SK-N-SH (cell line): ENCODE measurements at regions not wholly inside any gene's neighbourhood (a gene's known extent, or its start where the extent isn't known, plus 50 kb on each side); places are given as distances from the start of the nearest gene placed in this dataset.

Experiments used
- CTCF ChIA-PET: fragments of 300-600, 350-600 bp; formaldehyde crosslinking; extraction: SDS; loops from one replicate; lab custom pipeline; 2021; lab: Yijun Ruan, JAX
- POLR2A ChIA-PET: fragments of 350-600 bp; sonication (Branson Sonifier 250); formaldehyde crosslinking; extraction: SDS; loops from one replicate; lab custom pipeline; 2020; ENCODE audit warnings: antibody characterized with exemption, inconsistent platforms; lab: Yijun Ruan, JAX
- DNase-seq: peaks from one replicate; pipeline ENCODE4 v3.0.0; 2012
- H2AFZ ChIP-seq: fragments of 200-600 bp; sonication (generic); 2 replicates; pipeline ENCODE4 v1.8.1; 2016; ENCODE audit warnings: antibody characterized with exemption, mild to moderate bottlenecking, low read depth
- H3F3A ChIP-seq: fragments of 200-600 bp; sonication (generic); replicated peaks from 2 replicates; pipeline ENCODE3; 2016; ENCODE audit warnings: antibody characterized with exemption, mild to moderate bottlenecking; ENCODE audit not compliant: insufficient read depth
- H3K27ac ChIP-seq, 2 experiments: fragments of 200-500 bp in 1 of 2; fragments of 200-600 bp in 1 of 2; sonication (Bioruptor generic) in 1 of 2; sonication (generic), shearing (Covaris generic) in 1 of 2; 2 replicates each; pipeline versions ENCODE4 v1.5.1 to v1.6.1; 2014 to 2016; ENCODE audit warnings: low read depth in 2 of 2, inconsistent platforms in 1 of 2, low read length in 1 of 2, mild to moderate bottlenecking in 1 of 2, mixed read lengths in 1 of 2
- H3K27me3 ChIP-seq: fragments of 200-600 bp; sonication (generic), shearing (Covaris generic); 2 replicates; pipeline ENCODE4 v1.6.1; 2016; ENCODE audit warnings: mixed run types; ENCODE audit not compliant: insufficient read depth
- H3K36me3 ChIP-seq, 2 experiments: fragments of 200-500 bp in 1 of 2; fragments of 200-600 bp in 1 of 2; sonication (Bioruptor generic) in 1 of 2; sonication (generic) in 1 of 2; replicated peaks in 1 of 2; 2 replicates each; pipeline versions ENCODE3 to v1.5.1; 2014 to 2016; ENCODE audit warnings: low read length in 1 of 2, mild to moderate bottlenecking in 1 of 2; ENCODE audit not compliant: insufficient read depth in 2 of 2, control insufficient read depth in 1 of 2
- H3K4me1 ChIP-seq, 2 experiments: fragments of 200-500 bp in 1 of 2; fragments of 200-600 bp in 1 of 2; sonication (Bioruptor generic) in 1 of 2; sonication (generic), shearing (Covaris generic) in 1 of 2; 2 replicates each; pipeline versions ENCODE4 v1.5.1 to v1.6.1; 2014 to 2016; ENCODE audit warnings: low read depth in 1 of 2, low read length in 1 of 2, mixed run types in 1 of 2; ENCODE audit not compliant: insufficient read depth in 2 of 2, control insufficient read depth in 1 of 2
- H3K4me2 ChIP-seq: fragments of 200-600 bp; sonication (generic), shearing (Covaris generic); 2 replicates; pipeline ENCODE4 v1.6.1; 2017; ENCODE audit warnings: mixed run types
- H3K4me3 ChIP-seq, 2 experiments: fragments of 200-500 bp in 1 of 2; fragments of 200-600 bp in 1 of 2; sonication (Bioruptor generic) in 1 of 2; sonication (generic), shearing (Covaris generic) in 1 of 2; 2 replicates each; pipeline versions ENCODE4 v1.5.1 to v1.8.1; 2014 to 2016; ENCODE audit warnings: low read depth in 2 of 2, inconsistent platforms in 1 of 2, low read length in 1 of 2, mild to moderate bottlenecking in 1 of 2, mixed read lengths in 1 of 2, moderate library complexity in 1 of 2
- H3K79me2 ChIP-seq: fragments of 200-600 bp; sonication (generic); 2 replicates; pipeline ENCODE4 v1.8.1; 2017; ENCODE audit warnings: mild to moderate bottlenecking; ENCODE audit not compliant: insufficient read depth
- H3K9ac ChIP-seq: fragments of 200-600 bp; sonication (generic); 2 replicates; pipeline ENCODE4 v1.6.1; 2017; ENCODE audit warnings: mixed run types
- H3K9me2 ChIP-seq: fragments of 200-600 bp; sonication (generic); 2 replicates; pipeline ENCODE4 v1.6.1; 2017; ENCODE audit warnings: mixed run types
- H3K9me3 ChIP-seq: fragments of 200-600 bp; sonication (generic); 2 replicates; pipeline ENCODE4 v1.6.1; 2017; ENCODE audit warnings: mixed run types, mild to moderate bottlenecking, moderate library complexity
- H4K20me1 ChIP-seq: fragments of 200-600 bp; sonication (generic); 2 replicates; pipeline ENCODE4 v1.6.1; 2017; ENCODE audit warnings: mild to moderate bottlenecking, mixed run types; ENCODE audit not compliant: insufficient read depth
- CHD2 ChIP-seq: fragments of 150-350 bp; IDR thresholded peaks from 2 replicates; pipeline ENCODE4 v1.6.1; 2018; ENCODE audit warnings: low read length; ENCODE audit not compliant: partially characterized antibody
- EP300 ChIP-seq, 2 experiments: IDR thresholded peaks; 2 replicates each; pipeline versions ENCODE4 v1.4.0 to v1.6.1; 2012; ENCODE audit warnings: borderline replicate concordance in 1 of 2, low read depth in 1 of 2, low read length in 1 of 2
- EZH2phosphoT487 ChIP-seq: fragments of 200-600 bp; sonication (generic); IDR thresholded peaks from 2 replicates; pipeline ENCODE4 v1.6.1; 2017; ENCODE audit warnings: low read depth, mixed run types, mild to moderate bottlenecking, antibody characterized with exemption, moderate library complexity, borderline replicate concordance
- FOSL2 ChIP-seq: IDR thresholded peaks from 2 replicates; pipeline ENCODE4 v1.4.0; 2012; ENCODE audit warnings: low read depth, mild to moderate bottlenecking, moderate library complexity, borderline replicate concordance
- IRF3 ChIP-seq: fragments of 150-350 bp; IDR thresholded peaks from 2 replicates; pipeline ENCODE4 v1.6.1; 2016; ENCODE audit warnings: mild to moderate bottlenecking, low read depth, low read length
- MEF2A ChIP-seq: IDR thresholded peaks from 2 replicates; pipeline ENCODE4 v1.4.0; 2012; ENCODE audit warnings: low read depth, borderline replicate concordance
- NFIC ChIP-seq: IDR thresholded peaks from 2 replicates; pipeline ENCODE4 v1.4.0; 2012; ENCODE audit warnings: borderline replicate concordance
- RAD21 ChIP-seq: IDR thresholded peaks from 2 replicates; pipeline ENCODE4 v1.6.1; 2012; ENCODE audit warnings: mild to moderate bottlenecking, low read length
- RXRA ChIP-seq: IDR thresholded peaks from 2 replicates; pipeline ENCODE4 v1.4.0; 2012; ENCODE audit warnings: low read depth, mild to moderate bottlenecking, borderline replicate concordance
- TAF1 ChIP-seq: IDR thresholded peaks from 2 replicates; pipeline ENCODE4 v1.6.1; 2012; ENCODE audit warnings: low read depth, mild to moderate bottlenecking, low read length, moderate library complexity, borderline replicate concordance
- TEAD4 ChIP-seq: IDR thresholded peaks from 2 replicates; pipeline ENCODE4 v1.4.0; 2012; ENCODE audit warnings: mild to moderate bottlenecking, borderline replicate concordance; ENCODE audit not compliant: insufficient read depth
- USF1 ChIP-seq: IDR thresholded peaks from 2 replicates; pipeline ENCODE4 v1.4.0; 2012; ENCODE audit warnings: low read depth, borderline replicate concordance
- USF2 ChIP-seq: fragments of 150-350 bp; IDR thresholded peaks from 2 replicates; pipeline ENCODE4 v1.6.1; 2017; ENCODE audit warnings: antibody characterized with exemption, low read length, low read depth, borderline replicate concordance
- ZBTB33 ChIP-seq: IDR thresholded peaks from 2 replicates; pipeline ENCODE4 v1.4.0; 2012; ENCODE audit warnings: low read depth, borderline replicate concordance
- WGBS: methylation state at CpG from one replicate; pipeline ENCODE4 v1.1.6; 2017; ENCODE audit warnings: low lambda C conversion rate; 5-methylcytosine and 5-hydroxymethylcytosine counted together
- TF ChIP-seq, protein P1 (sequence below): IDR thresholded peaks from 2 replicates; pipeline ENCODE4; 2012
- TF ChIP-seq, protein P2 (sequence below): fragments of 200-600 bp; sonication (generic); IDR thresholded peaks from 2 replicates; pipeline ENCODE4 v1.6.1; 2017; ENCODE audit warnings: antibody characterized with exemption, mild to moderate bottlenecking, moderate library complexity

- no peaks in the 10 kb centered on the region for H3K27me3 ChIP-seq
- H3K9me3 ChIP-seq = no peaks in the 10 kb centered on the region
- no peaks in the 10 kb centered on the region for H4K20me1 ChIP-seq
- DNase-seq = no peak
- WGBS = 57% methylated on average over 9 of the region's 9 CpGs
- H3K79me2 ChIP-seq = no peaks in the 10 kb centered on the region
- CTCF ChIA-PET = interaction anchor here (1.6 kb wide), 1 partner anchor 44 kb away, joined by 4 read pairs; no protein-coding TSS in a partner anchor
- H3K4me1 ChIP-seq = peaks cover 0 to 7% of the 10 kb centered on the region in 2 experiments; a peak in 1 of 4 replicates
- no peak overlapping the region for H3K9ac ChIP-seq
- POLR2A ChIA-PET = no interaction called here
- no peaks in the 10 kb centered on the region for H3F3A ChIP-seq
- H3K27ac ChIP-seq = no peak overlapping the region
- H2AFZ ChIP-seq = no peak overlapping the region
- no peak for TF ChIP-seq NFIC
- no peak for TF ChIP-seq CHD2
- no peak for TF ChIP-seq EZH2phosphoT487
- no peak for TF ChIP-seq MEF2A
- TF ChIP-seq RXRA = no peak
- TF ChIP-seq TEAD4 = no peak
- no peak for TF ChIP-seq IRF3
- no peak for TF ChIP-seq EP300 (IDR thresholded peaks at IDR 0.05; ENCODE audit: borderline replicate concordance in 1 of 2, low read depth in 1 of 2, low read length in 1 of 2)
- TF ChIP-seq, protein P1, sequence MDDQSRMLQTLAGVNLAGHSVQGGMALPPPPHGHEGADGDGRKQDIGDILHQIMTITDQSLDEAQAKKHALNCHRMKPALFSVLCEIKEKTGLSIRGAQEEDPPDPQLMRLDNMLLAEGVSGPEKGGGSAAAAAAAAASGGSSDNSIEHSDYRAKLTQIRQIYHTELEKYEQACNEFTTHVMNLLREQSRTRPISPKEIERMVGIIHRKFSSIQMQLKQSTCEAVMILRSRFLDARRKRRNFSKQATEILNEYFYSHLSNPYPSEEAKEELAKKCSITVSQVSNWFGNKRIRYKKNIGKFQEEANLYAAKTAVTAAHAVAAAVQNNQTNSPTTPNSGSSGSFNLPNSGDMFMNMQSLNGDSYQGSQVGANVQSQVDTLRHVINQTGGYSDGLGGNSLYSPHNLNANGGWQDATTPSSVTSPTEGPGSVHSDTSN = no peak
- TF ChIP-seq, protein P2, sequence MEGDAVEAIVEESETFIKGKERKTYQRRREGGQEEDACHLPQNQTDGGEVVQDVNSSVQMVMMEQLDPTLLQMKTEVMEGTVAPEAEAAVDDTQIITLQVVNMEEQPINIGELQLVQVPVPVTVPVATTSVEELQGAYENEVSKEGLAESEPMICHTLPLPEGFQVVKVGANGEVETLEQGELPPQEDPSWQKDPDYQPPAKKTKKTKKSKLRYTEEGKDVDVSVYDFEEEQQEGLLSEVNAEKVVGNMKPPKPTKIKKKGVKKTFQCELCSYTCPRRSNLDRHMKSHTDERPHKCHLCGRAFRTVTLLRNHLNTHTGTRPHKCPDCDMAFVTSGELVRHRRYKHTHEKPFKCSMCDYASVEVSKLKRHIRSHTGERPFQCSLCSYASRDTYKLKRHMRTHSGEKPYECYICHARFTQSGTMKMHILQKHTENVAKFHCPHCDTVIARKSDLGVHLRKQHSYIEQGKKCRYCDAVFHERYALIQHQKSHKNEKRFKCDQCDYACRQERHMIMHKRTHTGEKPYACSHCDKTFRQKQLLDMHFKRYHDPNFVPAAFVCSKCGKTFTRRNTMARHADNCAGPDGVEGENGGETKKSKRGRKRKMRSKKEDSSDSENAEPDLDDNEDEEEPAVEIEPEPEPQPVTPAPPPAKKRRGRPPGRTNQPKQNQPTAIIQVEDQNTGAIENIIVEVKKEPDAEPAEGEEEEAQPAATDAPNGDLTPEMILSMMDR = no peak
- no peak for TF ChIP-seq TAF1
- TF ChIP-seq RAD21 = no peak
- TF ChIP-seq USF1 = no peak
- TF ChIP-seq USF2 = no peak
- no peak for TF ChIP-seq ZBTB33
- no peak for TF ChIP-seq FOSL2
- H3K4me3 ChIP-seq = no peak overlapping the region
- H3K4me2 ChIP-seq = no peak overlapping the region
- H3K9me2 ChIP-seq = no peaks in the 10 kb centered on the region
- H3K36me3 ChIP-seq = no peaks in the 10 kb centered on the region
Observed at GRCh38 chr4:182969651-182970279, 52.6 kb upstream of the DCTD start.
